ENCODE measurements at regions not wholly inside any gene's neighbourhood (a gene's known extent, or its start where the extent isn't known, plus 50 kb on each side); places are given as distances from the start of the nearest gene placed in this dataset.

DNA sequence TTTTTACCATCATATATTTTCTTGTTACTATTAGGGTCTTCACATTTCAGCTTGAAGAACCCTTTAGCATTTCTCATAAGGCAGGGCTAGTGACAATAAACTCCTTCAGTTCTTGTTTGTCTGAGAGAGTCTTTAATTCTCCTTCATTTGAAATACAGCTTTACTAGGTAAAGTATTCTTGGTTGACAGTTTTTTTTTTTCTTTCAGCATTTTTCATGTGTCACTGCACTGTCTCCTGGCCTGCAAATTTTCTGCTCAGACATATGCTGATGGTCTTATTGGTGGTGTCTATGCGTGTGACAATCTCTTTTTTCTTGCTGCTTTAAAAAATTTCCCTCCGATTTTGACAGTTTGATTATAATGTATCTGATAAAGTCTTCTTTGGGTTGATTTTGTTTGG lies 399.9 kb downstream of the SH3GL2 start:
- DNase-seq = no peak

- no peak for DNase-seq
These were observed 407.7 kb downstream of the SH3GL2 start for GRCh38 chr9:17986595-17986994.

DNA sequence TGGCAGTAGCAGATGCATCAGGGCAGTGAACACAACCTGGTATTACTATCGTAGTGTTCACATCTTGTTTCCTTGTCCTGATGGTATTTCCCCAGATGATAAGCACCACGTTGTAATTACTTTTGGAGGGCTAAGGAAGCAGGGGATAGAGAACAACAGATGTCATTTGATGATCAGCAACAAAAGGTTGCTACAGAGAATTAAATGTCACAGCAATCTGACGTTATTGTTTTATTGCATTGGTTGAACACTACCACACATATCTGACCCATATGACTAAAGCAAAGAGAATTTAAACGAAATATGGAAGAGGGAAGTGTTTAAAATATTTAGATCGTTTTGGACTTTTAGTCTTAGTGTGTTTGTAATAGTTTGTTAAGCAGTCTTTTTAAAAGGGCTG lies 408.3 kb downstream of the SH3GL2 start:
- DNase-seq = no peak

DNA sequence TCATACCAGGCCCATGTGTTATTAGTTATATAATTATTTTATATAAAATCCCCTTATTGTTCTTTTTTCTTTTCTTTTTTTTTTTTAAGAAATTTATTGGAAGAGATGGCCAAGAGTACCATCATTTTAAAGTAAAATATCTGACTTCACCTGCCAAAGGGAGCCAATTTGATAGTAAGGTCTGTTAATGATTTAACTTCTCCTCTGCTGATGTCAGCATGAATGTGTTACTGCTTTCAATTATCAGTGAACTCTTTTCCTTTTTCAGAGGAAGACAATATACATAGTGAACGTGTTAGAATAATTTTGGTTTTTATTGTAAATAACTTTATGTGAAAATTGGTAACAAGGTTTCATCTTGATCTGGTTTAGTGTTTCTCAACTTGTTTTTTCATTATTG lies 409.6 kb downstream of the SH3GL2 start:
- DNase-seq = no peak

GRCh38 chr9:17990602-17991001 lies 411.7 kb downstream of the SH3GL2 start:
- DNase-seq = no peak

GRCh38 chr9:17993024-17993423 lies 414.2 kb downstream of the SH3GL2 start:
- no peak for DNase-seq

- no peak for DNase-seq
These were observed 416.0 kb downstream of the SH3GL2 start for GRCh38 chr9:17994695-17995425.

DNA sequence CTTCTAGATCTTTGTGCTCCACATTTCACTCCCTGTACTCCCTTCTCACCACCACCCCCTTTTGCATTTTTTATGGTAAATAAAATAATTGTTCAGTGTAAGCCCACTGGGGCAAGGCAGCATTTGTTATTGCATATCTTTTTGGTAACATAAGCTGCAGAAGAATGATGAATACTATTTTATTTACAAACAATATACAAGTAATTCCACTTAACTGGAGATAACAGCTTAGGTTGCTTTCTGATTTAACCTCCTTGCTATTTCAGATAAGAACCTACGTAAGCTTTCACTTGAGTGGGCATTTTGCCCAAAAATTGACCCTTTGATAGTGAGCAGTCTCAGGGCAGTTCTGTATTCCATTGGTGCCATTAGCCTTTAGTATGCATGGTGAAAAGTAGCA lies 417.9 kb downstream of the SH3GL2 start:
- DNase-seq = no peak

DNA sequence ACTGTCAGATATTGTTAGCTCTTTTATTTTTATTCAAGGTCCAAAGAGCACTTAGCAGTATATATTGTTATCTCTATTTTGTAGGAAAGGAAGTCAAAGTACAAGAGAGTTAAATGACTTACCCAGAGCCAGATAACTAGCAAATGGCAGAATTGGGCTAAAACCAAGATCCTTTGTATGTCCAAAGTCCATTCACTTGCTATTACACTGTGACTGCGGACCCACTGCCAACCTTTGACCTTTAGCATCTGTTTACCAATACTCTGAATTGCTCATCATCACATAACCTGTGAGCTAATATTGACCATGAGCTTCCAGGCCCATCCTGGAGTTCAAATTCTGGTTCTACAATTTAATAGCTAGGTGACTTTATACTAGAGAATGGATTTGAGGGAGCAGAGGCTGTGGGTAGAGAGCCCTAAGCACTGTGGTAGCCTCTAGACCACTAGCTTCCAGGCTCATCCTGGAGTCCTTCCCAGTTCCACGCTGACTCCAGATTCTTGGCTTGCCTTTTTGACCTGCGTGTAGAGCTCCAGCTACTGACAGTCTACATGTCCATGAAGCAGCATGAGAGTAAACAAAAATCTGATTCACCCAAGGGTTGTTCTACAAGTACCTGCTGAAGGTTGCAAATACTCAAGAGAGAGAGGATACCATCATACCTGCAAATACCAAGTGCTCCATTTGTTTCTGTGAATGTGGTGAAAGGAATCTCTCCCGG lies 424.0 kb downstream of the SH3GL2 start:
- DNase-seq = no peak

DNA sequence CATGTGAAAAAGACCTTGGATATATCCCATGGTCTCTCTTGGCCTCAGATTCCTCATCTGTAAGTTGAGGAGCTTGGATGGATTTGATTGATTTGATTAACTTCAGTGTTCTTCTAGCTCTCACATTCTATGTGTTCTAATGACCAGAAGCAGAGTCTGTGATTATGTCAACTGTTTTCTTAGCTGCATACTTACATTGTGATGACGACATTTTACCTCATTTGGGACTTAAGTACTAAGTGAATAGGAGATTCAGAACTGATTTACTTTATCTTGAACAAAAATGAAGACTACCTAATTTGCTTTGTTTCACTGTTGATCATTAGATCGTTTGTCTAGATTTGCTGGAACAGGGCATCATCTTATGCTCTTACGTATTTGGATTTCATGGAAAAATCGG lies 427.7 kb downstream of the SH3GL2 start:
- DNase-seq = no peak

DNA sequence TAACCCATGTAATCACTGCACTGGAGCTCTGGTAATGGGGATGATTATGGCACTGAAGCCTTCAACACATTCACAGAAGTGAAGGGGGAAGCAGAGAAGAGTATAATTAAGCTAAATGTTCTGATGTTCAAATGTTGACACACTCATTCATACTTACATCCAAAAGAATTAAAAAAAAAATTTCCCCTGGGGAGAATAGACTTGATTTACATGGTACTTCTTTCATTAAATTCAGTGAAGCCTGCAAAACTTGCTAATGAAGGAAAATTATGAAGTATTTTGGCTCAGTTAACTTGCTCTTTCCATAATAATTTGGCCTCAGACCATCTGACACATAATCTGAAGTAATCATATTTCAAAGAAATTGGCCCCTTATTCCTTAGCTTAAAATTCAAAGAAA lies 428.8 kb downstream of the SH3GL2 start:
- DNase-seq = no peak

DNA sequence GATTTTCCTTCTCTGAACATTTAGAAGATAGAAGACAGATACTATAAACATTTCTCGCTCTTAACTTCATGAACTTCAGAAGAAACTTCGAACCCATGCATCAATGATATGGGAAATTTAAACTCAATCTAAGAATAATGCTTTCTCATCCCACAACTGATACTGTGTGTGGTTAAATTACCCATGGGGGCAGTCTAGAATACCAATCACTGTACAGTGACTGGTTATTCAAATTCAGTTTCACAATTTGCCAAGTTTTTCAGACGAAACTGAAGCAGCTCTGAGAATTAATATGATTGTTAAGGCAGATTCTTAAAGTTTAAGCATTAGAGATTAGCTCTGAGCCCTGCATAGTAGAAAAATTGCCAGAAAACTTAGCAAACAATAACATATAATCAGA lies 431.0 kb downstream of the SH3GL2 start:
- no peak for DNase-seq

GRCh38 chr9:18010492-18010891 lies 431.6 kb downstream of the SH3GL2 start:
- DNase-seq = no peak

- DNase-seq = no peak
These were observed 433.3 kb downstream of the SH3GL2 start for GRCh38 chr9:18012170-18012569.

DNA sequence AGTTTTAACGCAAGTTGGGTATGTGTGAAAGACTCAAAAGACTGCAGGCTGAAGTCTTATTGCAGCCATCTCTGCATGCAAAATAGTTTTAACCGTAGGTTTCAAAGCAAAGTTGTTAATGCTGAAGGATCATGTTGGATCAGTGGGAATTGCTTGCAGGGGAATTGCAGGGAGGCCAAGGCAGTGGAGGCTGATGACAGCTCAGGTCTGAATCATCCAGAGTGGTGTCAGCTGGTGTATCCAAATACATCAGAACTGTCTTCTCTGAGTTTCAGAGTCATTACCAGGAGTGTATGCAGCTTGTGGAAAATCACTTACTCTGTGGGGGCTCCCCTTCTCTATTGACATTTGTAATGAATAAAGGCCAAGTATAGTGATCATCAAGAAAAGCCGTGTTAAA lies 435.7 kb downstream of the SH3GL2 start:
- DNase-seq = no peak

- DNase-seq = no peak
These were observed 436.2 kb downstream of the SH3GL2 start for GRCh38 chr9:18015116-18015515.

DNA sequence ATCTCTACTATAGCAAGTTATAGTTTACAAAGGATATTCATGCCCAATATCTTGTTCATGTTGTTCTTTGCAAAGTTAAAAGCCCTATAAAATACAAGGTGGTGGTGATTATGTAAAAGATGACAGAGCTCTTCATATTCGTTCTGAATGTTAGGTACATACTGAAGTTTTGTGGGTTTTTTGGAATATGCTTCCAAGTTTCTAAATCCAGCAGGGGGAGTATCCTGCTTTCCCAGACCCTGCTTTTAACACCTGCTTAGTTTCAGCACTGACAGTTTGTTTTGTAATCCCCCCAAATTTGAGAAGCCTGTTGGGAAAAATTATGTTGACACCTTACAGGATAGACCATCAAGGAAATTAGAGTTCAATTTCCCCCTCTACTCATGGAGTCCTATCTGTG lies 438.3 kb downstream of the SH3GL2 start:
- no peak for DNase-seq

GRCh38 chr9:18018221-18018620 lies 439.4 kb downstream of the SH3GL2 start:
- DNase-seq = no peak

- no peak for DNase-seq
These were observed 439.8 kb downstream of the SH3GL2 start for GRCh38 chr9:18018661-18019060.

GRCh38 chr9:18020121-18020745 lies 441.4 kb downstream of the SH3GL2 start:
- DNase-seq = no peak

- DNase-seq = no peak
These were observed 443.8 kb downstream of the SH3GL2 start for GRCh38 chr9:18022642-18023041.

DNA sequence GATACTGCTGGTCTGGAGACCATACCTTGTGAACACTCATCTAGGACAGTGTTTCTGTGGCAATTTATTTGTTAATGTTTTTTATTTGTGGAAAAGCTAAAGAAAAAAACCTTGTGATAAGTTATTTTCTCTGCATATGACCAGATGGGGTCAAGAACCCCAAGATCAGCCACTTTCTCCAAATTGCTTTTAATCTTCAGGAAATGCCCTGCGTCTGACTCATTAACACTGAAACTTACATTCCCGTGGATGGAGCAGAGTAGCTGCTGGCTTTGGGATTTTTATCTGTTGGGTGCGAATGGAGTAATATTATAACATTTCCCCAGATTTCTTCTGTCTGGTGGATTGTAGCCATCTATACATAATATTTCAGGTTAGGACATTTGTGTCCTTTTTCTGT lies 444.5 kb downstream of the SH3GL2 start:
- no peak for DNase-seq

DNA sequence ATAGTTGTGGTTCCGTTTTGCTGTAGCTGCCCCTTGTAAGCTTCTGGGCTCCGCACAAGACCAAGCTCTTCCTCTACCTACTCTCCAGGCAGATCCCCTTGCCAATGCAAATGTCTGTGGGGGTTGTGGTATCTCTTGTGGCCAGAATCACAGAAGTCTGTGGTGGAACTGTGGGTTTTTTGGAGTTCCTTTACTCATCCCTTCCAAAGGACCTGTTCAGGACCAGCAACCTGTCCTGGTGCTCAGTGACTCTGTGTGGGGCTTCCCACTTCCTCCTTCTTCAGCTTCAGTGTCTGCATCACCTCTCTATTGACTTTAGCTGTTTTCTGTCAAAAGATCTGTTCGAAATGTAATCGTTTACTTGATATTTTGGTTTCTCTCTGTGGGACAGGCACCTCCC lies 441.3 kb upstream of the ADAMTSL1 start:
- DNase-seq = no peak

Data from CD4-positive, alpha-beta T cell treated with Interleukin-4 for 4 hours (primary cell).